Ovary (tissue), 3 donors: ENCODE measurements at regions not wholly inside any gene's neighbourhood (a gene's known extent, or its start where the extent isn't known, plus 50 kb on each side); places are given as distances from the start of the nearest gene placed in this dataset.
"Not testable (repeated sequence)": the region's sequence is repeated elsewhere in the genome, so short reads cannot be mapped to it uniquely, and the experiment has no call there.

ENCODE experiments used
- EP300 ChIP-seq: sonication (generic); formaldehyde crosslinking; IDR thresholded peaks from one replicate; pipeline ENCODE4 v1.6.1; 2017; ENCODE audit warnings: antibody characterized with exemption
- POLR2A ChIP-seq: fragments of 450-650 bp; IDR thresholded peaks from one replicate; pipeline ENCODE4 v1.6.1; 2017; ENCODE audit warnings: antibody characterized with exemption, mild to moderate bottlenecking, moderate library complexity
- TF ChIP-seq, protein P1 (sequence below), 3 donors: fragments of 450-650 bp in 2 of 3; fragments of 200-600 bp in 1 of 3; IDR thresholded peaks; one replicate each; pipeline versions ENCODE4 v1.5.1 to v1.8.0; 2016 to 2022; ENCODE audit warnings: antibody characterized with exemption in 3 of 3, mild to moderate bottlenecking in 1 of 3
- donor health status: DM: no; HTN: no; CAD: no.

DNA sequence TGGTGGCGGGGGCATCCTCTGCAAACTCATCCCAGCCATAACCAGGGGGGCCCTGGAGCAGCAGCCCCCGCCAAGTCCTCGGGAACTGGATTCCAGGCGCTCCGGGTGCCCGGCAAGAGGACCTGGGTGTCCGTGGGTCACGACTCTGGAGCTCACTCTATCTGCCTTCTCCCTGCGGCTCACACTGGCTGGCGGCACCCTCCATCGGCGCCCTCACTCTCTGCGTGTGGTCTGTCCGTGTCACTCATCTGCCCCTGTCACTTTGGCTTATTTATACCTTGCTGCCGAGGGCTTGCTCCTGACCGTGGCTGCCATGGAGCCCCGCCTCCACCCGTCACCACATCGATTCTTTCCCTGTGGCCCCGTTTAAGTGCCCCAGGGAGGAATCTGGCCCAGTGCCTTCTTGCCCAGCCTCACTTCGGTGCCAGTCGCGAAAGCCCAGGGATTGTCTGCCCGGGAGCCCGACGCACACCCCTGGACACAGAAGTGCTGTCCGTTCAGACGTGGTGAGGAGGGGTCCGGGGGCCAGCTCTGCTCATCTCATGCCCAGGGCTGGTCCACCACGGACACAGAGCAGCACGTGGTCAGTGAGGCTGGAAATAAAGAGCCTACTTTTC is 115.7 kb upstream of the ZNF469 start:
- TF ChIP-seq, protein P1, sequence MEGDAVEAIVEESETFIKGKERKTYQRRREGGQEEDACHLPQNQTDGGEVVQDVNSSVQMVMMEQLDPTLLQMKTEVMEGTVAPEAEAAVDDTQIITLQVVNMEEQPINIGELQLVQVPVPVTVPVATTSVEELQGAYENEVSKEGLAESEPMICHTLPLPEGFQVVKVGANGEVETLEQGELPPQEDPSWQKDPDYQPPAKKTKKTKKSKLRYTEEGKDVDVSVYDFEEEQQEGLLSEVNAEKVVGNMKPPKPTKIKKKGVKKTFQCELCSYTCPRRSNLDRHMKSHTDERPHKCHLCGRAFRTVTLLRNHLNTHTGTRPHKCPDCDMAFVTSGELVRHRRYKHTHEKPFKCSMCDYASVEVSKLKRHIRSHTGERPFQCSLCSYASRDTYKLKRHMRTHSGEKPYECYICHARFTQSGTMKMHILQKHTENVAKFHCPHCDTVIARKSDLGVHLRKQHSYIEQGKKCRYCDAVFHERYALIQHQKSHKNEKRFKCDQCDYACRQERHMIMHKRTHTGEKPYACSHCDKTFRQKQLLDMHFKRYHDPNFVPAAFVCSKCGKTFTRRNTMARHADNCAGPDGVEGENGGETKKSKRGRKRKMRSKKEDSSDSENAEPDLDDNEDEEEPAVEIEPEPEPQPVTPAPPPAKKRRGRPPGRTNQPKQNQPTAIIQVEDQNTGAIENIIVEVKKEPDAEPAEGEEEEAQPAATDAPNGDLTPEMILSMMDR (IDR thresholded peaks at IDR 0.05), result not testable (repeated sequence)
- not testable (repeated sequence) for TF ChIP-seq POLR2A, EP300
